ENCODE measurements at regions not wholly inside any gene's neighbourhood (a gene's known extent, or its start where the extent isn't known, plus 50 kb on each side); places are given as distances from the start of the nearest gene placed in this dataset.

GRCh38 chr6:163826629-163827028, 412.1 kb downstream of the QKI start:
- DNase-seq (ENCODE audit: low read depth in 4 of 4, low spot score in 1 of 4), result no peak

GRCh38 chr6:163825033-163825432, 410.5 kb downstream of the QKI start:
- no peak for DNase-seq (ENCODE audit: low read depth in 4 of 4, low spot score in 1 of 4)

GRCh38 chr6:163823577-163823976, 409.1 kb downstream of the QKI start:
- no peak for DNase-seq (ENCODE audit: low read depth in 4 of 4, low spot score in 1 of 4)

- DNase-seq (ENCODE audit: low read depth in 4 of 4, low spot score in 1 of 4), result no peak
These were observed 406.4 kb downstream of the QKI start for GRCh38 chr6:163820745-163821458.

- DNase-seq (ENCODE audit: low read depth in 4 of 4, low spot score in 1 of 4), result no peak
These were observed 405.7 kb downstream of the QKI start for GRCh38 chr6:163820171-163820570.

GRCh38 chr6:163818719-163819118, 404.2 kb downstream of the QKI start:
- no peak for DNase-seq (ENCODE audit: low read depth in 4 of 4, low spot score in 1 of 4)

- no peak for DNase-seq (ENCODE audit: low read depth in 4 of 4, low spot score in 1 of 4)
These were observed 401.9 kb downstream of the QKI start for GRCh38 chr6:163816441-163816840.

GRCh38 chr6:163815796-163816195, 401.3 kb downstream of the QKI start:
- no peak for DNase-seq (ENCODE audit: low read depth in 4 of 4, low spot score in 1 of 4)

- DNase-seq (ENCODE audit: low read depth in 4 of 4, low spot score in 1 of 4), result no peak
These were observed 400.2 kb downstream of the QKI start for GRCh38 chr6:163814494-163815364.

- no peak for DNase-seq (ENCODE audit: low read depth in 4 of 4, low spot score in 1 of 4)
These were observed 399.5 kb downstream of the QKI start for GRCh38 chr6:163813979-163814493.

- no peak for DNase-seq (ENCODE audit: low read depth in 4 of 4, low spot score in 1 of 4)
These were observed 396.8 kb downstream of the QKI start for GRCh38 chr6:163811317-163811716.

GRCh38 chr6:163809364-163809763, 394.8 kb downstream of the QKI start:
- no peak for DNase-seq (ENCODE audit: low read depth in 4 of 4, low spot score in 1 of 4)

- DNase-seq (ENCODE audit: low read depth in 4 of 4, low spot score in 1 of 4), result no peak
These were observed 394.4 kb downstream of the QKI start for GRCh38 chr6:163808871-163809270.

GRCh38 chr6:163808231-163808630, 393.7 kb downstream of the QKI start:
- DNase-seq (ENCODE audit: low read depth in 4 of 4, low spot score in 1 of 4), result no peak

GRCh38 chr6:163806755-163807499, 392.4 kb downstream of the QKI start:
- DNase-seq (ENCODE audit: low read depth in 4 of 4, low spot score in 1 of 4), result no peak

GRCh38 chr6:163804991-163805390, 390.5 kb downstream of the QKI start:
- DNase-seq (ENCODE audit: low read depth in 4 of 4, low spot score in 1 of 4), result no peak

- DNase-seq (ENCODE audit: low read depth in 4 of 4, low spot score in 1 of 4), result no peak
These were observed 387.7 kb downstream of the QKI start for GRCh38 chr6:163802267-163802666.

GRCh38 chr6:163797296-163797845, 382.9 kb downstream of the QKI start:
- DNase-seq (ENCODE audit: low read depth in 4 of 4, low spot score in 1 of 4), result no peak

GRCh38 chr6:163793011-163793983, 378.8 kb downstream of the QKI start:
- DNase-seq (ENCODE audit: low read depth in 4 of 4, low spot score in 1 of 4), result no peak

GRCh38 chr6:163790266-163790840, 375.8 kb downstream of the QKI start:
- no peak for DNase-seq (ENCODE audit: low read depth in 4 of 4, low spot score in 1 of 4)
